SK-N-SH treated with all-trans-retinoic acid at 6 μM for 48 hours (cell line): ENCODE measurements at regions not wholly inside any gene's neighbourhood (a gene's known extent, or its start where the extent isn't known, plus 50 kb on each side); places are given as distances from the start of the nearest gene placed in this dataset.
"Not testable (repeated sequence)": the region's sequence is repeated elsewhere in the genome, so short reads cannot be mapped to it uniquely, and the experiment has no call there.

Experiments
- ARNTL ChIP-seq: fragments of 450-650 bp; formaldehyde crosslinking; IDR thresholded peaks from 2 replicates; pipeline ENCODE4 v1.5.0; 2020; ENCODE audit warnings: low read depth, mild to moderate bottlenecking, moderate library complexity, borderline replicate concordance
- ESRRG ChIP-seq: fragments of 250-450 bp; sonication (Bioruptor Pico); IDR thresholded peaks from 2 replicates; pipeline ENCODE4 v1.6.1; 2021; ENCODE audit warnings: mild to moderate bottlenecking
- GLIS3 ChIP-seq: fragments of 250-450 bp; sonication (Bioruptor Pico); IDR thresholded peaks from 2 replicates; pipeline ENCODE4 v1.5.0; 2020; ENCODE audit warnings: mild to moderate bottlenecking, moderate library complexity
- PPARA ChIP-seq: fragments of 250-450 bp; sonication (Bioruptor Pico); IDR thresholded peaks from 2 replicates; pipeline ENCODE4 v1.5.0; 2020; ENCODE audit warnings: mild to moderate bottlenecking, borderline replicate concordance
- RARB ChIP-seq: fragments of 250-450 bp; sonication (Bioruptor Pico); IDR thresholded peaks from 2 replicates; pipeline ENCODE4 v1.8.0; 2021; ENCODE audit warnings: mild to moderate bottlenecking, moderate library complexity
- ZC3H10 ChIP-seq: fragments of 250-450 bp; sonication (Bioruptor Pico); IDR thresholded peaks from 2 replicates; pipeline ENCODE4 v1.5.1; 2021; ENCODE audit warnings: mild to moderate bottlenecking, moderate library complexity
- ZFP3 ChIP-seq: fragments of 250-450 bp; sonication (Bioruptor Pico); IDR thresholded peaks from 2 replicates; pipeline ENCODE4 v1.5.0; 2020; ENCODE audit warnings: mild to moderate bottlenecking, moderate library complexity
- ZNF70 ChIP-seq: fragments of 450-650 bp; formaldehyde crosslinking; IDR thresholded peaks from 2 replicates; pipeline ENCODE4 v1.5.0; 2020; ENCODE audit warnings: mild to moderate bottlenecking, moderate library complexity
- TF ChIP-seq, protein P1 (sequence below): fragments of 250-450 bp; sonication (Bioruptor Pico); IDR thresholded peaks from 2 replicates; pipeline ENCODE4 v1.8.0; 2021; ENCODE audit warnings: low read depth, mild to moderate bottlenecking, moderate library complexity, borderline replicate concordance
- TF ChIP-seq, protein P2 (sequence below): fragments of 250-450 bp; sonication (Bioruptor Pico); IDR thresholded peaks from 2 replicates; pipeline ENCODE4 v1.5.1; 2021; ENCODE audit warnings: mild to moderate bottlenecking, moderate library complexity
- TF ChIP-seq, protein P3 (sequence below): fragments of 250-450 bp; sonication (Bioruptor Pico); IDR thresholded peaks from 2 replicates; pipeline ENCODE4 v1.5.0; 2020; ENCODE audit warnings: mild to moderate bottlenecking, moderate library complexity
- TF ChIP-seq, protein P4 (sequence below): fragments of 250-450 bp; sonication (Bioruptor Pico); IDR thresholded peaks from 2 replicates; pipeline ENCODE4 v1.8.0; 2020; ENCODE audit warnings: mild to moderate bottlenecking, moderate library complexity, borderline replicate concordance

DNA sequence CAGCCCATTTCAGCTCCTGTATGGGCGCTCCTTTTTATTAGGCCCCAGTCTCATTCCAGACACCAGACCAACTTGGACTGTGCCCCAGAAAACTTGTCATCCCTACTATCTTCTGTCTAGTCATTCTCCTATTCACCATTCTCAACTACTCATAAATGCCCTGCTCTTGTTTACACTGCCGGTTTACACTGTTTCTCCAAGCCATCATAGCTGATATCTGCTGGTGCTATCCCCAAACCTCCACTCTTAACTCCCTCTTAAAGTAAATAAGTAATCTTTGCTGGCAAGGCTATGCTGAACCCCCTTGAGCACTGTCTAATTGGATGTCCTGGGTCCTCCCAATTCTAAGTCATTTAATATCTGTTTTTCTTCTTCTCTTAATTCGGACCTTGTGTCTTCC lies 91.7 kb upstream of the ATF7IP2 start:
- TF ChIP-seq, protein P1, sequence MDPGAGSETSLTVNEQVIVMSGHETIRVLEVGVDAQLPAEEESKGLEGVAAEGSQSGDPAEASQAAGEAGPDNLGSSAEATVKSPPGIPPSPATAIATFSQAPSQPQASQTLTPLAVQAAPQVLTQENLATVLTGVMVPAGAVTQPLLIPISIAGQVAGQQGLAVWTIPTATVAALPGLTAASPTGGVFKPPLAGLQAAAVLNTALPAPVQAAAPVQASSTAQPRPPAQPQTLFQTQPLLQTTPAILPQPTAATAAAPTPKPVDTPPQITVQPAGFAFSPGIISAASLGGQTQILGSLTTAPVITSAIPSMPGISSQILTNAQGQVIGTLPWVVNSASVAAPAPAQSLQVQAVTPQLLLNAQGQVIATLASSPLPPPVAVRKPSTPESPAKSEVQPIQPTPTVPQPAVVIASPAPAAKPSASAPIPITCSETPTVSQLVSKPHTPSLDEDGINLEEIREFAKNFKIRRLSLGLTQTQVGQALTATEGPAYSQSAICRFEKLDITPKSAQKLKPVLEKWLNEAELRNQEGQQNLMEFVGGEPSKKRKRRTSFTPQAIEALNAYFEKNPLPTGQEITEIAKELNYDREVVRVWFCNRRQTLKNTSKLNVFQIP = not testable (repeated sequence)
- not testable (repeated sequence) for TF ChIP-seq GLIS3 (CRISPR knock-in tag); PPARA (CRISPR knock-in tag); ZNF70; ZC3H10 (CRISPR knock-in tag); ZFP3 (CRISPR knock-in tag); ESRRG; ARNTL (CRISPR knock-in tag); RARB (CRISPR knock-in tag)
- TF ChIP-seq, protein P2, sequence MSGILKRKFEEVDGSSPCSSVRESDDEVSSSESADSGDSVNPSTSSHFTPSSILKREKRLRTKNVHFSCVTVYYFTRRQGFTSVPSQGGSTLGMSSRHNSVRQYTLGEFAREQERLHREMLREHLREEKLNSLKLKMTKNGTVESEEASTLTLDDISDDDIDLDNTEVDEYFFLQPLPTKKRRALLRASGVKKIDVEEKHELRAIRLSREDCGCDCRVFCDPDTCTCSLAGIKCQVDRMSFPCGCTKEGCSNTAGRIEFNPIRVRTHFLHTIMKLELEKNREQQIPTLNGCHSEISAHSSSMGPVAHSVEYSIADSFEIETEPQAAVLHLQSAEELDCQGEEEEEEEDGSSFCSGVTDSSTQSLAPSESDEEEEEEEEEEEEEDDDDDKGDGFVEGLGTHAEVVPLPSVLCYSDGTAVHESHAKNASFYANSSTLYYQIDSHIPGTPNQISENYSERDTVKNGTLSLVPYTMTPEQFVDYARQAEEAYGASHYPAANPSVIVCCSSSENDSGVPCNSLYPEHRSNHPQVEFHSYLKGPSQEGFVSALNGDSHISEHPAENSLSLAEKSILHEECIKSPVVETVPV (CRISPR knock-in tag) = not testable (repeated sequence)
- TF ChIP-seq, protein P3, sequence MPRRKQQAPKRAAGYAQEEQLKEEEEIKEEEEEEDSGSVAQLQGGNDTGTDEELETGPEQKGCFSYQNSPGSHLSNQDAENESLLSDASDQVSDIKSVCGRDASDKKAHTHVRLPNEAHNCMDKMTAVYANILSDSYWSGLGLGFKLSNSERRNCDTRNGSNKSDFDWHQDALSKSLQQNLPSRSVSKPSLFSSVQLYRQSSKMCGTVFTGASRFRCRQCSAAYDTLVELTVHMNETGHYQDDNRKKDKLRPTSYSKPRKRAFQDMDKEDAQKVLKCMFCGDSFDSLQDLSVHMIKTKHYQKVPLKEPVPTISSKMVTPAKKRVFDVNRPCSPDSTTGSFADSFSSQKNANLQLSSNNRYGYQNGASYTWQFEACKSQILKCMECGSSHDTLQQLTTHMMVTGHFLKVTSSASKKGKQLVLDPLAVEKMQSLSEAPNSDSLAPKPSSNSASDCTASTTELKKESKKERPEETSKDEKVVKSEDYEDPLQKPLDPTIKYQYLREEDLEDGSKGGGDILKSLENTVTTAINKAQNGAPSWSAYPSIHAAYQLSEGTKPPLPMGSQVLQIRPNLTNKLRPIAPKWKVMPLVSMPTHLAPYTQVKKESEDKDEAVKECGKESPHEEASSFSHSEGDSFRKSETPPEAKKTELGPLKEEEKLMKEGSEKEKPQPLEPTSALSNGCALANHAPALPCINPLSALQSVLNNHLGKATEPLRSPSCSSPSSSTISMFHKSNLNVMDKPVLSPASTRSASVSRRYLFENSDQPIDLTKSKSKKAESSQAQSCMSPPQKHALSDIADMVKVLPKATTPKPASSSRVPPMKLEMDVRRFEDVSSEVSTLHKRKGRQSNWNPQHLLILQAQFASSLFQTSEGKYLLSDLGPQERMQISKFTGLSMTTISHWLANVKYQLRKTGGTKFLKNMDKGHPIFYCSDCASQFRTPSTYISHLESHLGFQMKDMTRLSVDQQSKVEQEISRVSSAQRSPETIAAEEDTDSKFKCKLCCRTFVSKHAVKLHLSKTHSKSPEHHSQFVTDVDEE (CRISPR knock-in tag) = not testable (repeated sequence)
- TF ChIP-seq, protein P4, sequence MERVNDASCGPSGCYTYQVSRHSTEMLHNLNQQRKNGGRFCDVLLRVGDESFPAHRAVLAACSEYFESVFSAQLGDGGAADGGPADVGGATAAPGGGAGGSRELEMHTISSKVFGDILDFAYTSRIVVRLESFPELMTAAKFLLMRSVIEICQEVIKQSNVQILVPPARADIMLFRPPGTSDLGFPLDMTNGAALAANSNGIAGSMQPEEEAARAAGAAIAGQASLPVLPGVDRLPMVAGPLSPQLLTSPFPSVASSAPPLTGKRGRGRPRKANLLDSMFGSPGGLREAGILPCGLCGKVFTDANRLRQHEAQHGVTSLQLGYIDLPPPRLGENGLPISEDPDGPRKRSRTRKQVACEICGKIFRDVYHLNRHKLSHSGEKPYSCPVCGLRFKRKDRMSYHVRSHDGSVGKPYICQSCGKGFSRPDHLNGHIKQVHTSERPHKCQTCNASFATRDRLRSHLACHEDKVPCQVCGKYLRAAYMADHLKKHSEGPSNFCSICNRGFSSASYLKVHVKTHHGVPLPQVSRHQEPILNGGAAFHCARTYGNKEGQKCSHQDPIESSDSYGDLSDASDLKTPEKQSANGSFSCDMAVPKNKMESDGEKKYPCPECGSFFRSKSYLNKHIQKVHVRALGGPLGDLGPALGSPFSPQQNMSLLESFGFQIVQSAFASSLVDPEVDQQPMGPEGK (CRISPR knock-in tag) = not testable (repeated sequence)
